ENCODE measurements at regions not wholly inside any gene's neighbourhood (a gene's known extent, or its start where the extent isn't known, plus 50 kb on each side); places are given as distances from the start of the nearest gene placed in this dataset.
"Not testable (repeated sequence)": the region's sequence is repeated elsewhere in the genome, so short reads cannot be mapped to it uniquely, and the experiment has no call there.

DNA sequence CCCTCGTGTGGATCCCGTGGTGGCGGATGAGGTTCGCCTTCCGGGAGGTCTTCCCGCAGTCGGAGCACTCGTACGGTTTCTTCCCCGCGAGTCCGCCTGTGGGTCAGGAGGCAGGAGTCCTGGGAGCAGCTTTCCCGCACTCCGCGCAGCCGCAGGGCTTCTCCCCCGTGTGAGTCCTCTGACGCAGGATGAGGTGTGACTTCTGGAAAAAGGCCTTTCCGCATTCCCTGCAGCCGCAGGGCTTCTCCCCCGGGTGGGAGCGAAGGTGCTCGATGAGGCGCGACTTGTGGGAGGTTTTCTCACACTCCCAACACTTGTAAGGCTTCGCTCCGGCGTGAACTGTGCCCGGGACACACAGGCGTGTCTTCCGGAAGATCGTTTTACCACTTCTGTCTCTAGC, 68.8 kb upstream of the WIPI2 start:
- DNase-seq (ENCODE audit: low spot score), result not testable (repeated sequence)

GRCh38 chr7:5131238-5131637, 58.8 kb upstream of the WIPI2 start:
- DNase-seq (ENCODE audit: low spot score), result not testable (repeated sequence)

DNA sequence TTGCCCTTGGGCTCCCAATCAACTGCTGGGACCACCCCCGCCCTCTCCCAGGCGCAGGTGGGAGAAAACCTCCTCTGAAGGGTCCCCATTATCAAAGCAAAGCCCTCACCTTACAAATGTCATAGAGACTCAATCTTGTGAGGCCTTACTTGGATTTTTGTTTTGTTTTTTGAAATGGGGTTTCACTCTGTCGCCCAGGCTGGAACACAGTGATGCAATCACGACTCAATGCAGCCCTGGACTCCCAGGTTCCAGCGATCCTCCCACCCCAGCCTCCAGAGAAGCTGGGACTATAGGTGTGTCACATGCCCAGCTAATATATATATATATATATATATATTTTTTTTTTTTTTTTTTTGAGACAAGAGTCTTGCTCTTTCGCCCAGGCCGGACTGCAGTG, 57.5 kb upstream of the WIPI2 start:
- no peak for DNase-seq (ENCODE audit: low spot score)

GRCh38 chr7:5139998-5140397, 50.0 kb upstream of the WIPI2 start:
- DNase-seq (ENCODE audit: low spot score), result peak; percentile 31
